Mononuclear cell (primary cell): ENCODE measurements at regions not wholly inside any gene's neighbourhood (a gene's known extent, or its start where the extent isn't known, plus 50 kb on each side); places are given as distances from the start of the nearest gene placed in this dataset.

Source experiments
- H3K27me3 ChIP-seq: 2 replicates; pipeline ENCODE4 v1.6.0; 2011; ENCODE audit warnings: low read length, control low read depth; ENCODE audit not compliant: insufficient read depth
- H3K4me1 ChIP-seq: 2 replicates; pipeline ENCODE4 v1.5.1; 2011; ENCODE audit warnings: mild to moderate bottlenecking, low read length, control low read depth; ENCODE audit not compliant: insufficient read depth
- H3K4me3 ChIP-seq: 2 replicates; pipeline ENCODE4 v1.5.1; 2011; ENCODE audit warnings: mild to moderate bottlenecking, low read length, moderate library complexity
- H3K9me3 ChIP-seq: 2 replicates; pipeline ENCODE4 v1.5.1; 2011; ENCODE audit warnings: low read depth, mild to moderate bottlenecking, control low read depth, low read length

- Histone ChIP-seq H3K9me3 (no peaks in the 10 kb centered on the region), H3K4me3 (no peak overlapping the region), H3K4me1 (no peaks in the 10 kb centered on the region), H3K27me3 (no peaks in the 10 kb centered on the region)
Measured at GRCh38 chr14:104512061-104512460, 67.5 kb upstream of the C14orf180 start.

DNA sequence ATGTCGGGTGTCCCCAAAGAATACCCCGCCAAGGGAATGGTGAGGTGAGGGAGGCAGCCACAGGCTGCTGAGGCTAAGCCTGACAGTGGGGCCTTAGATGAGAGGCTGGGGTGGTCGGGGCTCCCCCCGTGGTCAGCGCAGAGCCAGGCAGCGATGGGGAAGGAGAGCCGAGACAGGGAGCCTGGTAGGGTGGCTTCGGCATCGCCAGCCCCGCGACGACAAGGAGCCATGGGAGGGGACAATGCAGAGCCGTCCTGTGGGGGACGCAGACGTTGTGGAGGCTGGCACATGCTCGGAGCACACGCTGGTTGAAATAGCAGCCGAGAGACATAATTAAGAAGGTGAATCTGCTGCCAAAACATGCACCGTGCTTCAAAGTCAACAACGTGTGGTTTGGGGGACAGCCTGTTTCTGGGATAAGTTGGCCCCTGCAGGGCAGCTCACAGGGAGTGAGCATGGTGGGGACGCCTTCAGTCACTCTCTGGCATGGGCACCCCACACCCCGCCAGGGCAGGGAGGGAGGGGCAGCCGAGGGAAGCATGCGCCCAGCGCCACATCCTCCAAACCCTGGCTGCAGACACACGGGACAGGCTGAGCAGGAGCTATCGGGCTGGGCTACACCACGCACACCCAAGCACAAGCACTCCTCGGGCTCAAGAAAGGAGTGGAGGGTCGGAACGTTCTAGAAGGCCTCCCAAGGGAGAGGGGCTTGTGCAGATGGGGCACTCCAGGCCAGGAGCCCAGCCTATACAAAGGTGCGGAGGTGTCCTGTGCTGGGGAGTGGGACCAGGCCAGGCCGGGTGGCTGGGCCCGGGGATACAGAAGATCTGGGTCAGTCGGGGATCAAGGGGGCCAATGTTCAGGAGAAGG is 66.6 kb upstream of the C14orf180 start:
- H3K9me3 ChIP-seq: no peaks in the 10 kb centered on the region
- no peak overlapping the region for H3K4me3 ChIP-seq
- no peaks in the 10 kb centered on the region for H3K4me1 ChIP-seq
- no peaks in the 10 kb centered on the region for H3K27me3 ChIP-seq

DNA sequence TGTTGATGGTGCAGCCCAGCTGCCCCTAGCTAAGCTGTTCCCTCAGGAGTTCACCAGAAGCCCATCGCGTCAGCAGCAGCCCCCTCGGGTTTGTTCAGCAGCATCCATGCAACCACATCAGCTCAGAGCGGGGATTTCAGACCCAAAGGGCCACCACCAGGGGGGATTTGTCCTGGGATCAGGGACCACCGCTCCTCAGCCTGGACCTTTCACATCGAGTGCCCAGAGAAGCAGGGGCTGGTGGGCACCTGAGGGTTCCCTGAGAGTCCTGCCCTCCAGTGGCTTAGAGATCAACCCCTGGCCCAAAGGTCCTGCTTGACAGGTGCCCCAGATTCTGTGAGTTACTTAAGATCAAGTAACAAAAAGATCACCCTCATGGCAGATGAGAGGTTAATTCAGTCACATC is 65.9 kb upstream of the C14orf180 start:
- H3K4me1 ChIP-seq: no peaks in the 10 kb centered on the region

DNA sequence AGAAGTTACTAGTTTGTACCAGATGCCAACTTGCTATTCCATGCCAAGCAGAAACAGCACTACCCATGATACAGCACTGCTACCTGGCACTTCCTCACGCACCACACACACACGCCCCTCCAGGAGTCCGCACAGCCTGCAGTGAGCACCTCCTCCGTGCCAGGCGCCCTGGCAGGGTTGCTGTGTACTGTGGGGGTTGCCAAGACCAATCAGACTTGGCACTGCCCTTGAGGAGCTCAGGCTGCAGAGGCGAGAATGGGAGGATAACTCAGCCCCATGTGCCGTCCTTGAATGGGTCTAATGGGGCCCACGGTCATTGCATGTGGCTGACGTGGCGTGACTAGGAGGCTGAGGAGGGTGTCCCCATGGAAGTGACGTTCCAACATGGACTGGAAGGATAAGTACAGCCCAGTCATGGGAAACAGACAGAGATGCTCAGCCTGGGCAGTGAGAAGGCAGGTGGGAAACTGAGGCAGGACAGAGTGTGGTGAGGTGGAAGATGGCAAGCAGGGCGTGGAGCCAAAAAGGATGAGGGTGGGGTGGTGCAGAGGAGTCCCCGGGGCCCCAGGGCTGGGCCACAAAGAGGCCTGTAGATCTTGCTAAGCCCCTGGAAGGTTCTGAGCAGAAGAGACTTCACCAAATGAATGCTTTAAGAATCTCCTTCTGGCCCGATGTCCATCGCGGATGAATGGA is 65.3 kb upstream of the C14orf180 start:
- Histone ChIP-seq H3K4me1 (no peaks in the 10 kb centered on the region), H3K27me3 (no peaks in the 10 kb centered on the region)

More for the DNA sequence above, 65.9 kb upstream of the C14orf180 start:
- no peaks in the 10 kb centered on the region for H3K27me3 ChIP-seq
- no peaks in the 10 kb centered on the region for H3K9me3 ChIP-seq
- H3K4me3 ChIP-seq: no peak overlapping the region

DNA sequence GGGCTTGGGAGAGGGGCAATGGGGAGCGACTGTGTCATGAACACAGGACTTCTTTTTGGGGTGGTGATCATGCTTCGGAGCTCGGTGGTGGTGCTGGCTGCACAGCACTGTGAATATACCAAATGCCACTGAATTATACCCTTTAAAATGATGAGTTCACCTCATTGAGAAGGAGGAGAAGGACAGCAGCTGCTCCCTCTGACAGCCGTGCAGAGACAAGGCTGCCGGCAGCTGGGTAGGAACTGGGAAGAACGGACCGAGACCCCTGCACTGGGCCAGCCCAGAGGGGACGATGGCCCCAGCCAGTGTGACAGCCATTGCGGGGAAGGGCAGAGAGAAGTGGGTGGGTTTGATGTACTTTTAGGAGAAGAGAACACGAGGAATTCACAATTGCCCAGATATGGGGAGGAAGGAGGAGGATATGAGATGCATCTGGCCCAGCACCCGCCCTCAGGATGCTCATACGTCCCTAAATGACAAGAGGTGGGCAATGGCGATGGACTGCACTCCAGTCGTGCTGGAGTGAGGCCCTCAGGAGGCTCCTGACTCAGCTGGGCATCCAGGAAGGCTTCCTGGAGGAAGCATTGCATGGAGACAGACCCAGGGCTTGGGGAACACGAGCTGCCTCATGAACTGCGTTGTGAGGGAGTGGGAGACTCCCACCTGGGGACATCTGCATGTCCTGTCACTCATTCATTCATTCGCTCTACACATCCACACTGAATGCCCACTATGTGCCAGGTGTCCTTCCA is 64.3 kb upstream of the C14orf180 start:
- H3K27me3 ChIP-seq: no peaks in the 10 kb centered on the region
- H3K4me1 ChIP-seq: no peaks in the 10 kb centered on the region
- H3K9me3 ChIP-seq: no peaks in the 10 kb centered on the region
- no peak overlapping the region for H3K4me3 ChIP-seq

More for the DNA sequence above, 65.3 kb upstream of the C14orf180 start:
- Histone ChIP-seq H3K4me3 (no peak overlapping the region), H3K9me3 (no peaks in the 10 kb centered on the region)

DNA sequence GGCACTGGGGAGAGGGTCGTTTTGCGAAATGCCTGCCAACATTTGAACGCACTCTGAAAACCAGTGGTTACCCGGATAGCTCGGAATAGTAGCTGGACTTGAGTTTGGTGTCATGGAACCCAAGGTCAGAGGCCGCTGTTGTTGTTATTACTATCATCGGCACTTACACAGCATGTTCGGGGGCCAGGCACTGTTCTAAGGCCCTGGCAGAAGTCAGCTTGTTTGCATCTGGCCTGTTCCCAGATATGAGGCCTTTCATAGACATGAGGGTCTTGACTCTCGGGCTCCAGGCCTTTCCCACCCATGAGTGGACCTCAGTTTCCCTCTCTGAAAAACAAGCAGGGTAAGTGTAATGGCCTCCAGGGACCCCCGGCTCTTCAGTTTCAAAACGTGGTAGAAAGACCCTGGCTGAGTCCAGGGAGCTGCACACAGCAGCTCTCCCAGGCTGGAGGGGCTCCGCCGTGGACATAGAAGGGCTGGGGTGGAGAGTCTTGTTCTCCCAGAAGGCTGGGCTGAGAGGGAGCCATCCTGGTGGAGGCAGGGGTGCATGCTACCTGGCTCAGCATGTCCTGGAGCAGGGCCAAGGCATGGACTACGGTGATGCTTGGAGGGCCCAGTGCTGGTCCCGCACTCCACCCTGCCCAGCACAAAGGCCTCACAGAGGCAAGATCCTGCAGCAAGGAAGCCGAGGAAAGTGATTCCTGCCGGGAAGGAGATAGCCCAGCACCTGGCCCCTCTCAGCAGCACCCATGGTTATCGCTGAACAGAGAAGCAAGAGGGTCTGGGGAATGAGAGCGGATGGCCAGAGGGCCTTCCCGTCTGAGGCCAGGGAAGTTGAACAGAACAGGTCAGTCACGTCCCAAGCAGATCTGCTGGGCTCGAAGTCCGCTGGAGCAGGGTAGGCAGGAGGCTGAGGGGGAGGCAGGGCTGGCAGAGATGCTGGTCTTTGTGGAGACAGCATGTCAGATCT is 63.5 kb upstream of the C14orf180 start:
- Histone ChIP-seq H3K4me1 (no peaks in the 10 kb centered on the region), H3K9me3 (no peaks in the 10 kb centered on the region), H3K27me3 (no peaks in the 10 kb centered on the region), H3K4me3 (no peak overlapping the region)

- Histone ChIP-seq H3K27me3 (no peaks in the 10 kb centered on the region), H3K4me1 (no peaks in the 10 kb centered on the region), H3K9me3 (no peaks in the 10 kb centered on the region), H3K4me3 (no peak overlapping the region)
Measured at GRCh38 chr14:104516906-104517305, 62.7 kb upstream of the C14orf180 start.

DNA sequence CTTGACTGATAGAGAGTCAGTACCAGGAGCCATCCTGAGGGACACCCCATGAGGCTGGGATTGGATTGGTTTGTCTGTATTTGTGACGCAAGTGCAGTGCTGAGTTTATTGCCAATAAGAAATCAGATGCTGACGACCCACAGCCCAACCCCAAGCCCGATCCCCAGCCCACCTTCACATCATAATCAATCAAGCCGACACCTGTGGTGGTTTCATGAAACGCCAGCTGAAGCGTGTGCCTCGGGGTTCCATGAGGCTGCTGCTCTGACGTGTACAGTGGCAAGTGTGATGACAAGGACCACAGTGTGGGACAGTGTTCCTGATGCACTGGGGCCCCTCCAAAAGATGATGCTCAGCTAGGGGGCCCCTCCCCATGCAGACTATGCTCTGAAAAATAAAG is 62.1 kb upstream of the C14orf180 start:
- no peaks in the 10 kb centered on the region for H3K9me3 ChIP-seq
- no peaks in the 10 kb centered on the region for H3K4me1 ChIP-seq
- no peak overlapping the region for H3K4me3 ChIP-seq
- no peaks in the 10 kb centered on the region for H3K27me3 ChIP-seq

- Histone ChIP-seq H3K9me3 (no peaks in the 10 kb centered on the region), H3K27me3 (no peaks in the 10 kb centered on the region), H3K4me3 (no peak overlapping the region), H3K4me1 (no peaks in the 10 kb centered on the region)
Measured at GRCh38 chr14:104517867-104518266, 61.7 kb upstream of the C14orf180 start.

DNA sequence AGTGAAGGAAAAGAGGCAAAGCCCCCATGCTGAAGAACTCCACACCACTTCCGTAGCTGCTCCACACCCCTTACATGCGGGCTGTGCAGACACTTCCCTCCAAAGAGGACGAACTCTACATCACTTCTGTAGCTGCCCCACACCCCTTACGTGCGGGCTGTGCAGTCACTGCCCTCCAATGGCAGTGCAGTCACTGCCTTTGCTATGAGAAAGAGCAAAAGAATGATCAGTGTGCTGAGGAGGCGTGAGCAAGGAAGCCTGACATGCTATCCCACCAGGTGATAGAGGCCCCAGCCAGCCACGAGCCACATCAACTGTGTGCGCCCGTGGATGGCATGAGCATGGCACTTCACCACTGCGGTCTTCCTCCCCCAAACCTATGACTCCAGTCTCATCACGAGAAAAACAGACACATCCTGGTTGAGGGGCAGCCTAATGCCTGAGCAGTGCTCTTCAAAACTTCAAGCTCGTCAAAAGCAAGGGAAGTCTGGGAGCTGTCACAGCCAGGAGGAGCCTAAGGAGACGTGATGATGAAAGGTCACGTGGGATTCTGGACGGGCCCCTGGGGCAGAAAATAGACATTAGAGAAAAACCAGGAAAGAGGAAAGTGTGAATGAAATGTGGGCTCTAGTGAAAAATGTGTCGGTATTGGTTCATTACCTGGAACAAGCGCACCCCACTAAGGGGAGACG is 60.8 kb upstream of the C14orf180 start:
- no peaks in the 10 kb centered on the region for H3K9me3 ChIP-seq
- no peaks in the 10 kb centered on the region for H3K27me3 ChIP-seq
- no peak overlapping the region for H3K4me3 ChIP-seq
- H3K4me1 ChIP-seq: no peaks in the 10 kb centered on the region

DNA sequence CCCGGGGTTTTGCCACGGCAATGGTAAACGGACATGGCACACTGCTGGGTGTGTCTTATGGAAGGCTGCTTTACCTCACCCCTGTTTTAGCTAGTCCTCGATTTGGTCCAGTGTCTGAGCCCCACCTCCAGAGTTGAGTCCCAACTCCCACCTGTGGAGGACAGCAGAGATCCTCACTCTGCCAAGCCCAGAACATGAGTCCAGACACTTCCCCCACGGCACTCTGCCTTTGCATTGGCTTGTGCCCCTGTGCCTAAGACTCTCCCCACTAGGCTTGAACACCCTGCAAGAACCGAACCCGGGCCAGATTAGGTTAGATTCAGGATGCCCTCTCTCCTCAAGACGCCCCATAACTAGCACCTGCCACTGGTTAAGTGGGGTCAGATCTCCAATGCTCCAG is 59.8 kb upstream of the C14orf180 start:
- H3K9me3 ChIP-seq: no peaks in the 10 kb centered on the region
- no peaks in the 10 kb centered on the region for H3K27me3 ChIP-seq
- H3K4me1 ChIP-seq: no peaks in the 10 kb centered on the region
- H3K4me3 ChIP-seq: no peak overlapping the region

GRCh38 chr14:104520620-104521410 is 58.7 kb upstream of the C14orf180 start:
- Histone ChIP-seq H3K4me3 (no peak overlapping the region), H3K4me1 (no peaks in the 10 kb centered on the region), H3K9me3 (no peaks in the 10 kb centered on the region), H3K27me3 (no peaks in the 10 kb centered on the region)
